Adrenal gland (tissue), 5 donors: ENCODE measurements at regions not wholly inside any gene's neighbourhood (a gene's known extent, or its start where the extent isn't known, plus 50 kb on each side); places are given as distances from the start of the nearest gene placed in this dataset.

Experiments used
- POLR2A ChIP-seq, 2 donors: fragments of 450-650 bp; IDR thresholded peaks; one replicate each; pipeline ENCODE4 v1.6.1; 2017; ENCODE audit warnings: antibody characterized with exemption in 2 of 2, mild to moderate bottlenecking in 2 of 2, moderate library complexity in 1 of 2
- TF ChIP-seq, protein P1 (sequence below), 6 experiments: fragments of 450-650 bp in 4 of 6; fragments of 200-600 bp in 2 of 6; sonication (generic) in 1 of 6; IDR thresholded peaks; 1 replicate in 5 of 6; 2 replicates in 1 of 6; pipeline versions ENCODE4 v1.5.1 to v1.8.0; 2016 to 2021; ENCODE audit warnings: antibody characterized with exemption in 6 of 6, mild to moderate bottlenecking in 2 of 6, moderate library complexity in 1 of 6
- donor health status: DM: no; HTN: no; CAD: no.

DNA sequence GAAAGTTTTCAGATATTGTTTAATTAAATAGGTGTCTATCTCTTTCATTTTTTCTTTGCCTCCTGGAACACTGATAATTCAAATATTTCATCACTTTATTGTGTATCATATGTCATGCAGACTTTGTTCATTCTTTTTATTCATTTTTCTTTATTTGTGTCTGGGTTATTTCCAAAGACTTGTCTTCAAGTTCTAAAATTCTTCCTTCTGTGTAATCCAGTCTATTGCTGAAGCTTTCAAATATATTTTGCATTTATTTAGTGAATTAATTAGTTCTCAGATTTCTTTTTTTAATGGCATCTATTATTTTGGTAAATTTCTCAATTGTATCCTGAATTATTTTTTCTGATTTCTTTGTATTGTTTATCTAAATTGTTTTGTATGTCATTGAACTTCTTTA lies 70.1 kb downstream of the ZNF330 start:
- TF ChIP-seq, protein P1, sequence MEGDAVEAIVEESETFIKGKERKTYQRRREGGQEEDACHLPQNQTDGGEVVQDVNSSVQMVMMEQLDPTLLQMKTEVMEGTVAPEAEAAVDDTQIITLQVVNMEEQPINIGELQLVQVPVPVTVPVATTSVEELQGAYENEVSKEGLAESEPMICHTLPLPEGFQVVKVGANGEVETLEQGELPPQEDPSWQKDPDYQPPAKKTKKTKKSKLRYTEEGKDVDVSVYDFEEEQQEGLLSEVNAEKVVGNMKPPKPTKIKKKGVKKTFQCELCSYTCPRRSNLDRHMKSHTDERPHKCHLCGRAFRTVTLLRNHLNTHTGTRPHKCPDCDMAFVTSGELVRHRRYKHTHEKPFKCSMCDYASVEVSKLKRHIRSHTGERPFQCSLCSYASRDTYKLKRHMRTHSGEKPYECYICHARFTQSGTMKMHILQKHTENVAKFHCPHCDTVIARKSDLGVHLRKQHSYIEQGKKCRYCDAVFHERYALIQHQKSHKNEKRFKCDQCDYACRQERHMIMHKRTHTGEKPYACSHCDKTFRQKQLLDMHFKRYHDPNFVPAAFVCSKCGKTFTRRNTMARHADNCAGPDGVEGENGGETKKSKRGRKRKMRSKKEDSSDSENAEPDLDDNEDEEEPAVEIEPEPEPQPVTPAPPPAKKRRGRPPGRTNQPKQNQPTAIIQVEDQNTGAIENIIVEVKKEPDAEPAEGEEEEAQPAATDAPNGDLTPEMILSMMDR (IDR thresholded peaks at IDR 0.05) = no peak
- no peak for TF ChIP-seq POLR2A (IDR thresholded peaks at IDR 0.05)
